ENCODE measurements at regions not wholly inside any gene's neighbourhood (a gene's known extent, or its start where the extent isn't known, plus 50 kb on each side); places are given as distances from the start of the nearest gene placed in this dataset.
"Not testable (repeated sequence)": the region's sequence is repeated elsewhere in the genome, so short reads cannot be mapped to it uniquely, and the experiment has no call there.

DNA sequence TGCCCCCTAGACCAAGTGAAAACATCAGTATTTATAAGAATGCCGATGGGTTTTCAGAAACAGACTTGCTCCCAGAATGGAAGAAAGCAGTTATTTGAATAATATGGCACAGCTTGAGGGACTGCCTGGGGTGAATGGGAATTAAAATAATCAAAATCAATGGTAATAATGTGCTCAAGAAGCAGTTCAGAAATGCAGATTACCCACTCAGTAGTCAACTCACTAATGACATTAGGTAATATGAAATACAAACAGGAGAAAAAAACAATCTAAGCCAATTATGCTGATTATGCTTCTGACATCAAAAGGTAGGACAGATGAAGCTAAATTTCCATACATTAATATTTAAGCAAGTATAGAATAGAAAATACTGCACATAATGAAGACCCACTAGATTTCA, 179.3 kb downstream of the ENC1 start:
- no peak for DNase-seq (ENCODE audit: low read depth)

GRCh38 chr5:74460694-74461093, 179.8 kb downstream of the ENC1 start:
- DNase-seq (ENCODE audit: low read depth) = no peak

- no peak for DNase-seq (ENCODE audit: low read depth)
Observed at GRCh38 chr5:74459984-74460383, 180.5 kb downstream of the ENC1 start.

GRCh38 chr5:74457876-74458275, 182.7 kb downstream of the ENC1 start:
- no peak for DNase-seq (ENCODE audit: low read depth)

- DNase-seq (ENCODE audit: low read depth) = no peak
Observed at GRCh38 chr5:74454263-74455030, 186.1 kb downstream of the ENC1 start.

DNA sequence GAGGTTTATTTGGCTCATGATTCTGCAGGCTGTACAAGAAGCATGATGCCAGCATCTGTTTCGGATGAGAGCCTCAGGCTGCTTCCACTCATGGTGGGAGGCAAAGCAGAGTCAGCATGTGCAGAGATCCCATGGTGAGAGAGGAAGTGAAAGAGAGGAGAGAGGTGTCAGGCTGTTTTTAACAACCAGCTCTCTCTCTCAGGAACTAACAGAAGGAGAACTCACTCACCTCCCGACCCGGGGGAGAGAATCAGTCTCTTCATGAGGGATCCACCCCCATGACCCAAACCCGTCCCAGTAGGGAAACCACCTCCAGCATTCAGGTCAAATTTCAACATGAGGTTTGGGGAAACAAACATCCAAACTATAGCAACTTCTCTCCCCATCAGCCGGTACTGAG, 187.7 kb downstream of the ENC1 start:
- DNase-seq (ENCODE audit: low read depth) = no peak

- DNase-seq (ENCODE audit: low read depth) = no peak
Observed at GRCh38 chr5:74450095-74450494, 190.4 kb downstream of the ENC1 start.

- no peak for DNase-seq (ENCODE audit: low read depth)
Observed at GRCh38 chr5:74446725-74447241, 193.7 kb downstream of the ENC1 start.

DNA sequence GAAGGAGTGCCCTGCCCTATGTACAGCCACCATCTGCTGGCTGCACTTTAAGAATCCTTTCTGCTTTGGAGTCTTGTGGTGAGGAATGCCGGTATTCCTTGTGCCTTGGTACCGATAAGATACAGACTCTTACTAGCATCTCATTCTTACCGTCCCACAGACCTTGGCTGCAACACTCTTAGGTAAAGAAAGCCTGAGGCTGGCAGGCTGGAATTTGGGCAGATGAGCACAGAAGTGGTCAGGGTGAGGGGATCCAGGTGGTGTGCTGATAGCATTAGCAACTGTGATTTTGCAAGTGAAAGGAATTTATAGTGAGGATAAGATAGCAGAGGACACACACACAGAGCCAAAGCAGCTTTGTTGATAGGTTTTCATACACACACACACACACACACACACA, 198.1 kb downstream of the ENC1 start:
- no peak for DNase-seq (ENCODE audit: low read depth)

DNA sequence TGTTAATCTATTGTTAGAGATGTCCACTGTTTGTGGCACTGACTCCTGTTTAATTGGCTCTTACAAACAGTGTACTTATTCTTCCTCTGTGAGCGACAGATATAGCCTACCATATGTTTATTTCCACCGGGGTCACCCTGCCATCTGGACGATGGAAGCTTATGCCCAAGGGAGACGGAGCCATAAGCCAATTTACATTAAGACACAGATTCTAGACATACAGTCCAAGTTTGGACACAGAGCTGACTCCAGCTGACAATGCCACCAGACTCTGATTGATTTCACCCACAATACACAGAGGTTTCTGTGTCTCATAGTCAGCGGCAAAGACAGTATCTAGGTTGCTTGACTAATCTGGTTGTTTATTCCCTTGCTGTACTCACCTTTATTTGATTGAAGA, 198.9 kb downstream of the ENC1 start:
- DNase-seq (ENCODE audit: low read depth) = no peak

GRCh38 chr5:74440341-74440740, 200.2 kb downstream of the ENC1 start:
- no peak for DNase-seq (ENCODE audit: low read depth)

DNA sequence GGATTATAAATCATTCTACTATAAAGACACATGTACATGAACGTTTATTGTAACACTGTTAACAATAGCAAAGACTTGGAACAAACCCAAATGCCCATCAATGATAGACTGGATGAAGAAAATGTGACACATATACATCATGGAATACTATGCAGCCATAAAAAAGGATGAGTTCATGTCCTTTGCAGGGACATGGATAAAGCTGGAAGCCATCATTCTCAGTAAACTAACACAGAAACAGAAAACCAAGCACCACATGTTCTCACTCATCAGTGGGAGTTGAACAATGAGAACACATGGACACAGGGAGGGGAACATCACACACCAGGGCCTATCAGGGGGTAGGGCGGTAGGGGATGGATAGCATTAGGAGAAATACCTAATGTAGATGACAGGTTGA, 202.7 kb downstream of the ENC1 start:
- DNase-seq (ENCODE audit: low read depth) = not testable (repeated sequence)

DNA sequence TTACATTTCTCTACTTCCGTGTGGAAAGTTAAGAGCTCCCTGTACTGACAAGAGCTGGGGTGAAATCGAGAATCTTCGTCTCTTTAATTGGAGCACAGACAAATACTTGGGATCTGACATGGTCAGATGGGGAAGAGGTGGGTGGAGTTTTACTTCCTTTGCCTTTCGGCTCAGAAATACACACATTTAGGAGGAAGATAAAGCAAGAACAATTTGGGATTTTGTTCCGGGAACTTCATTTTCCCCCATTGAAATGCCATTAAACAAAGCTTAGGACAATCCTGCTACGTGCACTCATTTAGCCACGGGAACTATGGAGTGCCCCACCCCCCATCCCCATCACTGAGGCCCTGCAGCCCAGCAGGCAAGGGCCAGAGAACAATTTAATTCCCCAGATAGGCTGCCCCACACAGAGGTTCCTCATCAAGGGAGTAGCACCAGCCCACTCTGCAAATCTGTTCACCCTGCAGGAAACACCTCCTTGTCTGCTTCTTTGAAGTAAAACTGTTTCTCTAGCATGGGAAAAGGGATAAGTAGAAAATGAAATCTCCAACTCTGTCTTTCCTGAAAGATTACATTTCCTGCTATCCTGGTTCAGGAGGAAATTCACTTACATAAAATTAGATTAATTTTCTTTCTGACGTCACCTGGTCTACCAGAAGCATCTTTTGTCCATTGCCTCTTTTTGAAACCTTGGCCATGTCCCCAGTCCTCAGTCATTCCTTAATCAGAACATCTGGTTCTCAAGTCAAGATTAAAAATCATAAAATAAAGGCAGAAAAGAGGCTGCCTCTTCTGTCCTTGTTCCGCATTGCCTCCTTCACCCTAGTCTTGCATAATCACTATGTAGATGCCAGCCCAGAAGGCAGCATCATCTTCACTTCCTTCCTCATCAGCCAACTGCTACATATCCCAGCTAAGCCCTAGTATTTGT, 206.4 kb downstream of the ENC1 start:
- no peak for DNase-seq (ENCODE audit: low read depth)

- no peak for DNase-seq (ENCODE audit: low read depth)
Observed at GRCh38 chr5:74433255-74433895, 207.2 kb downstream of the ENC1 start.

GRCh38 chr5:74432721-74433120, 207.8 kb downstream of the ENC1 start:
- DNase-seq (ENCODE audit: low read depth) = no peak

- DNase-seq (ENCODE audit: low read depth) = no peak
Observed at GRCh38 chr5:74432216-74432615, 208.3 kb downstream of the ENC1 start.

- no peak for DNase-seq (ENCODE audit: low read depth)
Observed at GRCh38 chr5:74431290-74431669, 209.2 kb downstream of the ENC1 start.

- no peak for DNase-seq (ENCODE audit: low read depth)
Observed at GRCh38 chr5:74430631-74431289, 209.8 kb downstream of the ENC1 start.

- DNase-seq (ENCODE audit: low read depth) = no peak
Observed at GRCh38 chr5:74429495-74429894, 211.0 kb downstream of the ENC1 start.

DNA sequence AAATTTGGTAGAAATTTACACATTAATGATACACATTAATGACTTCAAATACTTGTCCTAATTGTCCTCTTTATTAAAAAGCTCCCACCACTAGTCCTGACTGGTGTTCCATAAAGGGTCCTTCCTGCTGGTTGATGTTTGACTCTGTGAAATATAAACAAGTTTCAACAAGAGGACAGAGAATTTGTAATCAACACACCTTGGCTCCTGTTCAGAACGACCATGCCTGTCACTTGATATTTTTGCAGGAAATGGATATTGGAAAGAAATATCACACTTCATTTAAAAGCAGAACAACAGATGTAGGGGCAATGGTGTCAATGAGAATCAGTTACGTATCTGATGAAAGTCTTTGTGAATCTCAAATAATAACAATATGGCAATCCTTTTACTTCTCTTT, 211.7 kb downstream of the ENC1 start:
- no peak for DNase-seq (ENCODE audit: low read depth)

- DNase-seq (ENCODE audit: low read depth) = no peak
Observed at GRCh38 chr5:74428275-74428674, 212.3 kb downstream of the ENC1 start.

DNA sequence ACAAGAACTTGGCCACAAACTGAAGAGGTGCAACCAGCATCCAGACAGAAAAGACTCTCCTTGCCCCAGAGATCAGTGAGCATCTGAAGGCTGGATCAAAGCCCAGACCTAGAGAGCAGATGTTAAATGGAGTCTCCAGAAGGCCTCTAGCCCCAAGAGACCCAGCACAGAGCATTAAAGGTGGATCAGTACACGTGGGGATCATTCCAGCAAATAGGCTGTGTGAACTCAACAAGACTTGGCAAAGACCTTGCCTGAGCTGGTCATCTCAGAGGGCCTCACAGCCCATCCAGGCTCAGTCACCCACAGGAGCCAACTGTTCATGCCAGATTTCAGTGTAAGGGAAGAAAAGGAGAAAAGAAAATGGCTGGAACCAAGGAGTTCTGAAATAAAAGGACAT, 214.0 kb downstream of the ENC1 start:
- DNase-seq (ENCODE audit: low read depth) = no peak
